SIG-M5 treated with dmso at 0.1 percent for 504 hours (cell line): ENCODE measurements at regions not wholly inside any gene's neighbourhood (a gene's known extent, or its start where the extent isn't known, plus 50 kb on each side); places are given as distances from the start of the nearest gene placed in this dataset.
"Not testable (repeated sequence)": the region's sequence is repeated elsewhere in the genome, so short reads cannot be mapped to it uniquely, and the experiment has no call there.

Experiments
- DNase-seq: peaks from one replicate; lab custom pipeline; 2025; ENCODE audit not compliant: unreplicated experiment; lab: John Stamatoyannopoulos, UW

DNA sequence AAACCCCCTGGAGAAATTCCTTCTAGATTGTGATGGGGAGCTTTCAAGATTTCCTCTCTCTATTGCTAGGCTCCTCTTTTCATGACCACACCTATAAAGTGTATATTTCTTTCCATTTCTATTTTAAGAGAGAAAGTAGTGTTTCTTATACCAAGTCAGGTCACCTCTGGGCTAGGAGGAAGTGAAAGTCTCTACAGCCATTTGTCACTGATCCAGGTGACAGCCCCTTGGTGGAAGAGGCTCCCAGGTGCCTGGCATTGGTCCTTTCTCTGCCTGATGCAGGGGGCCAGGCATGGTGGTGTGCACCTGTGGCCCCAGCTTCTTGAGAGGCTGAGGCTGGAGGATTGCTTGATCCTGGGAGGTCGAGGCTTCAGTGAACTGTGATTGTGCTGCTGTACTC is 64.7 kb downstream of the DHCR7 start:
- no peak for DNase-seq

DNA sequence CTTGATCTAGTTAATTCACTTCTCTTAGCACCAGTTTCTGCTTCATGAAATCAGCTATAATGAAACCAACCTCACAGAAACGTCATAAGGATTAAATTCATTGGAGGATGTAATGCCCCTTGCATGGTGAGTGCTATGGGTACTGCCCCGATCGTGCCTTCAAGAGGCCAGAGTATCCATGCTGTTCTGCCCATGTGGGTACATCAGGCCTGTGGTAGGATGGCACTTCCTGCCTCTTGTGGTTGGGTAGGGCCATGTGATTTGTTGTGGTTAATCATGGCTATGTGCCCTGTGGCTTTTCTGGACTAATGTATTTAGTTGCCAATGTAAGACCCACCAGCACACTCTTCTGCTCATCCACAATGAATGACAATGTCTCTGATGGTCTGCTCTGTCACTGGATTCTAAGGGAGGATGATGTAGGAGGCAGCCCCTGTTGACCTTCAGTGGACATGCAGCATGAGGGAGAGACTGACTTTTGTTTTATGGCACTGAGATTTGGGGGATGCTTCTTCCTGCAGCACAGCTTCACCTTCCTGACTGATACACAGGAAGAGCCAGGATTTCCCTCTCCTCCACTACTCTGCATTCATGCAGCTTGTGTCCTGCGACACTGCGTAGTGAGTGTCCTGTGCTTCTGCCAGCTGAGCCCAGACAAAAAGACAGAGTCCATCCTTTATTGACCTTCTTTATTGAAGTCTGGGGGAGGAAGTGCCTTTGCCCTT is 66.2 kb downstream of the DHCR7 start:
- no peak for DNase-seq

DNA sequence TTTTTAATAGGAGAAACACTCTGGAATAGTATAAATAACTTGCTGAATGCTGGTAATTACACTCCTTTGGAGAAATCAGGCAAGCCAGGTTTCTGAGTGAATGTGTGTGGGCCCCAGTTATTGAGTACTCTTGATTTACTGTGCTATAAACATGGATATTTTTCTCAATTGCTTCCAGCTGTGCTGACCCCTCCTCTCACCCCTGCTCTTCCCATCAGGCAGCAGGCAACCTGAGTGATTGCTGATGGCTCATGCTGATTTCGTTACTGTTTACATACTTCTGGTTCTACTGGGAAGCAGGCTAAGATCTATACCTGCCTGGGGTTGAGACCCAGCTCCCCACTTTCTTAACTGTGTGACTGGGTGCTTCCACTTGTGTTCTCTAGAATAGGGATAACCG is 68.5 kb downstream of the DHCR7 start:
- DNase-seq: no peak

DNA sequence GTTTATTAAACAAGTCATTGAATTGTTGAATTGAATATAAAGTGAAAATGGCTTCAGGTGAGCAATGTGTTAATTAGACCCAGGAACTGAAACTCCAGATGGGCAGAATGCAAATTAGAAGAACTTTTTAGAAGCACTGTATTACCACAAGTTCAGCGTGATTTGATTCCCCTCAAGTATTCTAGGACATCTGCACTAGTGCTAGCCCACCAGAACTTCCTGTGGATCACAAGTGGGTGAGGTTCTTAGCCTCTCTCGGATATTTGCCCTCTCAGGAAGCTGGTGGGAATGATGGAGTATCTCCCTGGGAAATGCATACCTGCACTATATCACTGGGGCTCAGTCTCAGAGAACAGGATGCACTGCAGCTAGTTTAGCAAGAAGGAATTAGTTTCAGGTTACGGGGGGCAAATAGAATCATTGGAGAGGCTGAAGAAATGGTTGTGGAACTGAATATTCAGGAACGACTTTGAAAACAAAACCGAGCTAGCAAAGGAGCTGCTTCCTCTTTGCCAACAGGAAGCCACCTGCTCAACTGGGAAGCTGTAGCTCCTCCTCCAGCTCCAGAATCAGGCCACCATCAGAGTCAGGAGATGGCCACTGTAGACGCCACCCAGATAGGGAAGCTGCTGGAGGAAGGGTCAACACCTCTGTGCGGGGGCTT is 74.3 kb downstream of the DHCR7 start:
- DNase-seq: no peak

DNA sequence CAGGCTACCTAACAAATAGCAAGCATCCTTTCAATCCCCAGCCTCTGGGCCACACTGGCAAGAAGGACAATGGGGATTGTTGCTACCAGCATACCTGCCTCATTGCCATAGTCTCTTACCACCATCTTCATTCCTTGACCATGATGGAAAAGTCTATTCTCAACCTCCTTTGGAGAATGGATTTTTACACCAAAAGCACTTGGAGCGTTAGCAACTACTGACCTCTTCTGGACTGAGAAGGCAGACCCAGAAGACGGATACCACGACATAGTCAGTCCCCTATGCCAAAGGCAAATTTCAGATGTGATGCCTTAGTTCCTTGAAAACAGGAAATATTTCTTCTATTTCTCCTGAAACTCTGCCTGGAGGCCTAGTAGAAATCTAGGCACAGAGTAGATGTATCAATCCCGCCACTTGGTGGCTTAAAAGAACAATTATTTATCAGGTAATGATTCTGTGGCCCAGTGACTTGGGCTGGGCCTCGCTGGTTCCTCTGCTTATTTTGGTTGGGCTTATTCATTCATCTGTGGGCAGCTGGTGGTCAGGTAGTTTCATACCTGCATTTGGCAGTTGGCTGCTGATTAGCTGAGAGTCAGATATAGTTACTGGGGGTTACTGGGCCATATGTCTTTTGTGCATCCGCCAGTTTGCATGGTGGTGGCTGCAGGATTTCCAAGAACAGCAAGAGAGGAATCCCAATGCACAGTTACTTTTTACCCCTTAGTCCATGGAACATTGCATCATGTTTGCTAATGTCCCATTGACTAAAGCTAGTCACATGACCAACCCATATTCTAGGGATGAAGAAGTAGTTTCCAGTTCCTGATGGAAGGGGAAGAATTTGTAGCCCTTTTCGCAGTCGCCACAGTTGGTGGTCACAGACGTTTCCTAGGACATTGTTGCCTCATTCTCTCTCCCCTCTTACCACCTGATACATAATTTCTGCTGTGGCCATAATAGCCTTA is 75.2 kb downstream of the DHCR7 start:
- DNase-seq: no peak

DNA sequence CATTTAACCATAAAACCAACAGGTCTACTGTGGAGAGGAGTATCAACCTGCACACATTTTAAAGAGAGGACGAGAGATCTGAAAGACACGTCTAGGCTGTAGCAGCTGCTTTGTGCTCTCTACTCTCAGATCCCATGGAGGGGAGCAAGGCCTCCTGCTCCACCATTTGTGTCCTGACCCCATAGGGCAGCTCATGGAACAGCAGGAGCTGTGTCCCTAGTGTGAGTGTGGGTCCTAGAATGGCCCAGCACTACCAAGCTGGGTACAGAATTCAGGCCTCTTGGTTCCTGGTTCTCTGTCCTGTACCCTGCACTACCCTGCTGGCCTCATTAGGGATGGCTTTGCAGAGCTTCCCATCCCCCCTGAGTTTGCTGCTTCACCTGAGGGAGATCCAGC is 76.5 kb downstream of the DHCR7 start:
- DNase-seq: no peak

DNA sequence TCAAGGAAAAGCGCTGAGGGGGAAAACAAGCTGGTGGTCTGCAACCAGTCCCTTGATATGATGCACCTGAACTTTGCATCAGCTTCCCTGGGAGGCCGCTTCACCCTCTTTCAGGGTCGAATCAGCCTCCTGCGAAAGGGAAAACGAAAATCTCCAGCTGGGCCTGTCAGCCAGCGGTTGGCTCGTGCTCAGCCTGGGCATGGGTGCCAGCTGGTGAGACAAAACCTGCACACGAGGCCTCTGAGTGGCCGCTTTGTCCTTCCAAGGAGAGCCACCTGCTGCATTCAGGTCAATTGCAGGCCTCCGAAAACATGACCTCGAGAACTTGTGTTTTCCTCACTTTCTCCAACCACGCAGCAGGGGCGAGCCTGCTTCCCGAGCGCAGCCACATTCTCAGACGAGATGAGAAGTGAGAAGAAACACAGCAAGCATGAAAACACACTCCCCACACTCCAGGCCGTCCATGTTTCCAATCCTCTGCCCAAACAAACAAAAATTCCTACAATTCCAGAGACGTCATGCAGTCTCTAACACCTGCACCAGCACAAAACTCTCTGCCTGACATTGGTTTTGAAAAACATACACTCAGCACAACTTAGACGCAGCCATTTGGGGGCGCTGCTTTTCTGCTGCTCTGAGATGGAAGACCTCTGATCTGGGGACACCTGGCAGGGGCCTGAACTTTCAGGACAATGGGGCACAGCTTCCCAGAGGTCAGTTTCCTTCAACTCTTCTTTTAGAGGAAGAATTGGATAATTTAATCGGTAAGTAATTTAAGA is 77.1 kb downstream of the DHCR7 start:
- no peak for DNase-seq

DNA sequence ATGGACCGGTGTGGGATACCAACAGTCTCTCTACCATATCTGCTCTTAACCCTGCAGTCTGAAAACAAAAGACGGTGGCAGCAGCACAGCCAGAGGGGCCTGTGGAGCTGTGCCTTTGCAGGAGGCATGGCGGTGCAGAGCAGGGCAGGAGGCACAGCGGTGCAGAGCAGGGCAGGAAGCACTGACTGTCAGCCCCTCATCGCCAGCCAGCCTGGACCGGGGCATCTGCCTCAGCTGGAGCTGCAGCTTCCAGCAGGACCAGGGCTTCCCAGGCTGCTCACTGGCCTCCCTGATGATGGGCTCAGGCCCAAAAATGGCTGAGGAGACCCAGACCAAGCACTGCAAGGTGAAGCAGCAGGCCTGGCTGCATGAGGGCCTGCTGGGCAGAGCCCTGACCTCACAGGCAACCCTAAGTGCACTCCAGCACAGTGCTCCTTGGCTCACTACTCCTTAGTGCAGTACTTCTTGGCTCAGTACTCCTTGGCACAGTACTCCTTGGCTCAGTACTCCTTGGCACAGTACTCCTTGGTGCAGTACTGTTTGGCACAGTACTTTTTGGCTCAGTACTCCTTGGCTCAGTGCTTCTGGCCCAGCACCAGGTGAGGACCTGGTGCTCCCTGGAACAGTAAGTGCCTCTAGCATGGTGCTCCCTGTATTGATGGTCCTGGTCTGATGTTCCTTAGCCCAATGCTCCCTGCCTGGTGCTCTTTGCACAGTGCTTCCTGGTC is 78.0 kb downstream of the DHCR7 start:
- DNase-seq: no peak

DNA sequence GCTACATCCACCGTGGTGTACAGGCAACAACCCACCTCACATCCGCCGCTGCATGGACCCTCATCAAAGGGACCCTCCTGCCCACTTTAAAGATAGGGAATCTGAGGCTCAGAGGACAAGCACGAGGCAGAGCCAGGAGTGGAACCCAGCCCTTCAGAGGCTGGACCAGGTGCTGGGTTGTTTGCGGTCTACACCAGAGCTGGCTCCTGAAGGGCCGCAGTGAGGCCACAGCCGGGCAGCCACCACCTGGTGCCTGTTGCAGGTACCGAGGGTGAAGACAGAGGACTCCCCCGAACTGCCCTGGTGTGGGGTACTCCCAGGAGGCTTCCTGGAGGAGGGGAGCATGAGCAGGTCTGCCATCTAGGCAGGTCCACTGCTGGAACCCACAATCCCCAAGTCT is 78.8 kb downstream of the DHCR7 start:
- no peak for DNase-seq

DNA sequence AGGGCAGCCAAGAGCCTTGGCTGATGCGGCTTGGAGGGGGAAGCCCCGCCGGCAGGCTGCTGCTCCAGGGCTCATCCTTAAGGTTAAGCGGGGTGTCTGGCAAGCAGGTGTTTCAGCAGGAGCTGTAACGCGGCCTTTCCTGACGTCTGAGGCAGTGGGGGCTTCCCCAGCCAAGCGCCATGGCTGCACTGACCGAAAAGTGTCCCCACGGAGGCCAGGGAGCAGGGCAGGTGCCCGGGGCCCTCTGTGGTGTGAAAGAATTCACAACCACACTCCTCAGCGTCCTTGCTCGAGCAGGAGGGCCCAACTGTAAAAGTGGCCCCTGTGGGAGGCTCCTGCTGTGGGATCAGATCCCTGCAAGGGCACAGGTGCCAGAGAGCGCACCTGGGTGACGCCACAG is 79.2 kb downstream of the DHCR7 start:
- DNase-seq: no peak

DNA sequence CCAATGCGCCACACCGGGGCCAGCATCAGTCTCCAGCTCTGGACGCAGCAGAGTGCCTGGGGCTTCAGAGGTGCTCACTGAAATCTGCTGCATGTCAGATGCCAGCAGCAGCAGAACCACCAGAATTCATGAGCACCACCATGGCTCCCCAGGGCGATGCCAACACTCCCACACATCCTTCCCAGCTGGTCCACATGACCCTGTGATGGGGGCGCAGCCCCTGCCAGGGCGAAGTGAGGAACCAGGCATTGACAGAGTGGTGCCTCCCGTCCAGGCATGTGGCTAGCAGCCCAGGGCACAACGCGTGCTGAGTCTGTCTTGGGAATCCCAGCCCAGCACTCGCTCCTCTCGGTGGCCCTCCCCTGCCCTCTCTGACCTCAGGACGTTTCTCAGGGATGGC is 80.4 kb downstream of the DHCR7 start:
- no peak for DNase-seq

DNA sequence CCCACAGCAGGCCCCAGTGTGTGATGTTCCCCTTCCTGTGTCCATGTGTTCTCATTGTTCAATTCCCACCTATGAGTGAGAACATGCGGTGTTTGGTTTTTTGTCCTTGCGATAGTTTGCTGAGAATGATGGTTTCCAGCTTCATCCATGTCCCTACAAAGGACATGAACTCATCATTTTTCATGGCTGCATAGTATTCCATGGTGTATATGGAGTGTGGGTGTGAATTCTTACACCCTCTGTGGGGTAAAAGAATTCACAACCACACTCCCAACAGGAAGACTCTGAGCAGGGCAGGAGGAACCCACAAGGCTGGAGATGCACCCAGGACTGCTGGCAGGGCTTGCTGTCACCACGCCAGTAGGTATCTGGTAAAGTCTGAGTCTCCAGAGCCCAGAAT is 80.9 kb downstream of the DHCR7 start:
- DNase-seq: not testable (repeated sequence)

DNA sequence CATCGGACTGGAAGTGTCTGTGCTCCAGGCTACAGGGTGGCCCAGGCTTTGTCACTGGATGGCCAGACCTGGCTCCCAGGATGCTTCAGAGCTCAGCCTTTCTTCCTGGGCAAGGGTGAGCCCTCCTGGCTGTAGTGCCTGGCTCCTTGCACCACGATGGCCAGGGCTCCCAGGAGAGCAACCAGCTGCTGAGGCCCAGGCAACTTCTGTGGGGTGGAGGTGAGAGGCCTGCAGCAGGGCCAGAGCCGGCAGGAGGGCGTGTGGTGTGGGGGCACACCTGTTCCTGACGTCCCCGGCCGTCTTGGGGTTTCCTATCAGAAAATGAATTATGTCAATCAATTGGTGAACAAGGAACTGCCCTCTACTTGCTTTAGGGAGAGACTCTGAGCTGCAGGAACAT is 82.1 kb downstream of the DHCR7 start:
- no peak for DNase-seq

DNA sequence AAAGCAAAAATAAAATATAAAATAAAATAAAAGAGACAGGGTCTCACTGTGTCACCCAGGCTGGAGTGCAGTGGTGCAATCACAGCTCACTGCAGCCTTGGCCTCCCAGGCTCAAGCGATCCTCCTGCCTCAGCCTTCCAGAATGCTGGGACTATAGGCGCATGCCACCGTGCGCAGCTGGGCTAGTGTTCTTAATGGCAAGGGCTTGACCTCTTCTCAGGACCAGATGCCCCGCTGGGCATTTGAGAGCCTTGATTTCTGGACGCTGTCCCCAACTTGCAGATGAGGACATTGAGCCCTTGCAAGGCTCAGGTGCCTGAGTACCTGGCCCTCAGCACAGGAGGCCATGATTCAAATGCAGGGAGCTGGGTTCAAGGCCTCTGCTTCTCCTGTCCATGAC is 82.6 kb downstream of the DHCR7 start:
- no peak for DNase-seq

DNA sequence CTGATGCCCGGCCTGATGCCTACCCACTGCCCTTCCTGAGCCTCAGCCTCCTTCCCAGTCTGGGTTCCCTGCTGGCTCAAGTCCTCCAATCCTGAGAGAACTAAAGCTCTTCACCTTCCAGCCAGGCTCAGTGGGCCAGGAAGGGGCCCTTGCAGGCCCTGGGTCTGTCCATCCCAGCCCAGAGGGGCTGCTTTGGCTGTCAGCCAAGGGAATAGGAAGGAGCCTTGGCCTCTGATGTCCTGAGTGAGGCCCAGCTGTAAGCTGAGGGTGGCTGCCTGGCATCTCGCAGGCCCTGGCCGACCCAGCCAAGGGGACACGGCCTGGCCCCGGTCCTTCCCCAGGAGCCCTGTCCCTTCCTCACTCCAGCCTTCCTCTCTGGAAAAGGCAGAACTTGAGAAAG is 83.4 kb downstream of the DHCR7 start:
- DNase-seq: no peak

DNA sequence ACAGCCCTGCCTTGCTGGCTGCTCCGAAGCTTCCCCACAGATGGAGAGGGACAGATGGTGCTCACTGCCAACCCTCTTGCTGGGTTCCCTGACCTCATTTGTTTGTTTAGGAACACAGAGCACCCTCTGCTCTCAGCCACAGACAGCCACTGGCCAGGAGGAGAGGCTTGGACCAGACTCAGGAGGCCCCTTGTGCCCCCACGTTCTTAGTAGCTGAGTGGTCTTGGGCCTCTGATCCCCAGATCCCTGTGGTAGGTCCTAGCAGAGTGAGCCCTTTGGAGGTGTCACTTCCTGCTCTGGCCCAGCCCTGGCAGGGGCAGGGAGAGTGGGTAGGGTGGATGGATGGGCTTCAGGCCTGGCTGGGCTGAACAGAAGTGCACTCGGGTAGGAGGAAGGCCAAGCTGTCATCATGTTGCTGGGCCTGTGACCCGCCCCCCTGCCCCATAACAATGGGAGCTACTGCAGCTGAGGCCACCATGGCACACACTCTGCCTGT is 84.0 kb downstream of the DHCR7 start:
- no peak for DNase-seq

DNA sequence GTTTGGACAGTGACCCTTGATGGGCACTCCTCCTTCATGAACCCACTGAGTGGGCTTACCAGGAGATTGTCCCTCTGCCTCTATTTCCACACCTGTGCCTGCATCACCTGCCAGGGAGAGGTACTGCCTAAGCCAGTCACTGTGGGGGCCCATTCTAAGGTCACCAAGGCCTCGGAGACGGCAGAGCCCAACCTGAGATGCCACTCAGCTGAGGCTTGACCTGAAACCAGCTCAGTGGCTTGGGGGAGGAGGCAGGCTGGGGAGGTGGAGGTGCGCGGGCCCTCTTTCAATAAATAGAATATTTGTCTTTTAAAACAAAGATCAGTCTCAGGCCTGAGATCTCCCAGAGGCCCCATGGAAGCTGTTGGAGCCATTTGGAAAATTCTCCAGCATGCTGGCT is 84.5 kb downstream of the DHCR7 start:
- DNase-seq: no peak

DNA sequence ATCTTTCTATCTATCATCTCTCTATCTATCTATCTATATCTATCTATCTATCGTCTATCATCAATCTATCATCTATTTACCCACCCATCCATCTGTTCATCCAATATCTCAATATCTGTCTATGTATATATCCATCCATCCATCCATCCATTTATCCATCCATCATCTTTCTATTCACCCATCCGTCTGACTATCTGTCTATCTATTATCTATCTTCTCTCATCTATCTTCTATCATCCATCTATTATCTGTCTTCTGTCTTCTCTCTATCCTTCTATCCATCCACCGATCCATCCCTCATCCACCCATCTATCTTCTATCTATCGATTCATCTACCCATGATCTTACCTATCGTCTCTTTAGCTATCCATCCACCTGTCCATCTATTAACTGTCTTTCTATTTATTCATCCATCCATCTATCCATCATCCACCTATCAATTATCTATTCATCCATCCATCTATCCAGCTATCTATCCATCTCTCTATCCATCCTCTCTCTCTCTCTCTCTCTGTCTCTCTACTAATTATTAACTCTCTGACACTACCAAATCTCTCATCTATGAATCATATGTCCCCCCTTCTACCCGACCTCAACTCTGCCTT is 89.1 kb downstream of the DHCR7 start:
- no peak for DNase-seq

DNA sequence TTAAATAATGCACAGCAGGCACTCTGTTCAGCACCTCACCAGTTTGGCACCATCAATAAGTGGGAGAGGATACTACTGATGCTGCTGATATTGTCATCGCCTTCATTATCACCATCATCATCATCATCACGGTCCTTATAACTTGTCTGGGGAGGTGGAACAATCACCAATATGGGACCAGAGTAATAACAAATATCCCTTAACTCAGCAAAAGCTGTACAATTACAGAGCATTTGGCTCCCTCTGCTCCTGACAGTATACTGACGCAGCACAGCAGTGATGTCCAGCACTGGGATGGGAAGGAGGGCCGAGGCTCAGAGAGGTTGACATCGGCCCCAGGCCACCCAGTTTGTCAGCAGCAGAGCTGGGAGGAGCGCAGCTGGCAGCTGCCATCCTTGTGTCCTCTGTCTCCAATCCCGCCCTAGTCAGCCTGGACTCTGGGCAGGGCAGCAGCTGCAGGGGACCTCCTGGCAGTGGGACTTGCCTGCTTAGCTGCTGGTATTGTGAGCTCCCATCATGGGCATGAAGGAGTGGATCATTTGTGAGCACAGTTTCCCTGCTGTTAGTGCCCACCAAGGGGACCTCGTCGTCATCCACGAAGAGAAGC is 90.0 kb downstream of the DHCR7 start:
- DNase-seq: no peak
